SU-DHL-6 (cell line): ENCODE measurements at regions not wholly inside any gene's neighbourhood (a gene's known extent, or its start where the extent isn't known, plus 50 kb on each side); places are given as distances from the start of the nearest gene placed in this dataset.

Experiments used
- CTCF ChIP-seq: fragments of 200-600 bp; sonication (generic); IDR thresholded peaks from one replicate; pipeline ENCODE4 v1.5.1; 2017; ENCODE audit warnings: antibody characterized with exemption, mild to moderate bottlenecking, low read length, moderate library complexity; ENCODE audit not compliant: insufficient read depth, poor library complexity, severe bottlenecking
- EZH2phosphoT487 ChIP-seq: fragments of 200-600 bp; sonication (generic), shearing (Covaris generic); conservative IDR thresholded peaks from 2 replicates; pipeline ENCODE4 v1.6.1; 2018; ENCODE audit warnings: mild to moderate bottlenecking, antibody characterized with exemption, low read length, moderate library complexity, mixed read lengths

GRCh38 chr11:23112390-23112789 lies 252.1 kb upstream of the CCDC179 start:
- TF ChIP-seq CTCF (no peak), EZH2phosphoT487 (no peak)
